ENCODE measurements at regions not wholly inside any gene's neighbourhood (a gene's known extent, or its start where the extent isn't known, plus 50 kb on each side); places are given as distances from the start of the nearest gene placed in this dataset.

- DNase-seq, result no peak
- intact Hi-C loops (cut with DNase I; ENCODE audit: low total_unique reads), result no loop called here
Observed at GRCh38 chr4:13292372-13292771, 191.8 kb downstream of the RAB28 start.

GRCh38 chr4:13289391-13289790 lies 194.7 kb downstream of the RAB28 start:
- no peaks in the 10 kb centered on the region for H3K9me3 ChIP-seq
- no peaks in the 10 kb centered on the region for H3K27me3 ChIP-seq
- H3K36me3 ChIP-seq, result no peaks in the 10 kb centered on the region
- no peak for TF ChIP-seq POLR2A (IDR thresholded peaks at IDR 0.05)
- no peak for TF ChIP-seq CTCF (IDR thresholded peaks at IDR 0.05)
- H3K4me1 ChIP-seq, result no peaks in the 10 kb centered on the region
- no peak overlapping the region for H3K27ac ChIP-seq
- H3K4me3 ChIP-seq, result no peak overlapping the region
- no peak for DNase-seq
- intact Hi-C loops (cut with DNase I; ENCODE audit: low total_unique reads), result no loop called here

More at GRCh38 chr4:13292372-13292771, 191.8 kb downstream of the RAB28 start:
- Histone ChIP-seq H3K9me3 (peaks cover 0 to 4% of the 10 kb centered on the region in 2 donors), H3K4me1 (no peaks in the 10 kb centered on the region), H3K27me3 (no peaks in the 10 kb centered on the region), H3K4me3 (no peak overlapping the region), H3K27ac (no peak overlapping the region), H3K36me3 (no peaks in the 10 kb centered on the region)
- TF ChIP-seq POLR2A (IDR thresholded peaks at IDR 0.05) (no peak), CTCF (IDR thresholded peaks at IDR 0.05) (no peak)

GRCh38 chr4:13285336-13285735 lies 198.8 kb downstream of the RAB28 start:
- Histone ChIP-seq H3K9me3 (no peaks in the 10 kb centered on the region), H3K36me3 (no peaks in the 10 kb centered on the region), H3K27ac (no peak overlapping the region), H3K4me3 (no peak overlapping the region), H3K4me1 (no peaks in the 10 kb centered on the region), H3K27me3 (no peaks in the 10 kb centered on the region)
- TF ChIP-seq POLR2A (IDR thresholded peaks at IDR 0.05), result no peak
- TF ChIP-seq CTCF (IDR thresholded peaks at IDR 0.05), result no peak
- intact Hi-C loops (cut with DNase I; ENCODE audit: low total_unique reads), result no loop called here
- DNase-seq, result no peak

GRCh38 chr4:13284932-13285331 lies 199.2 kb downstream of the RAB28 start:
- H3K4me3 ChIP-seq, result no peak overlapping the region
- H3K9me3 ChIP-seq, result no peaks in the 10 kb centered on the region
- DNase-seq, result no peak
- H3K4me1 ChIP-seq, result no peaks in the 10 kb centered on the region
- TF ChIP-seq CTCF (IDR thresholded peaks at IDR 0.05), result no peak
- no peak for TF ChIP-seq POLR2A (IDR thresholded peaks at IDR 0.05)
- H3K36me3 ChIP-seq, result no peaks in the 10 kb centered on the region
- no peaks in the 10 kb centered on the region for H3K27me3 ChIP-seq
- intact Hi-C loops (cut with DNase I; ENCODE audit: low total_unique reads), result no loop called here
- no peak overlapping the region for H3K27ac ChIP-seq

GRCh38 chr4:13276357-13276756 lies 207.8 kb downstream of the RAB28 start:
- H3K9me3 ChIP-seq, result no peaks in the 10 kb centered on the region

More at GRCh38 chr4:13276357-13276756, 207.8 kb downstream of the RAB28 start:
- H3K27me3 ChIP-seq, result no peaks in the 10 kb centered on the region
- H3K4me1 ChIP-seq, result no peaks in the 10 kb centered on the region
- intact Hi-C loops (cut with DNase I; ENCODE audit: low total_unique reads), result no loop called here
- no peak overlapping the region for H3K4me3 ChIP-seq
- H3K36me3 ChIP-seq, result no peaks in the 10 kb centered on the region
- TF ChIP-seq POLR2A (IDR thresholded peaks at IDR 0.05), result no peak
- no peak for TF ChIP-seq CTCF (IDR thresholded peaks at IDR 0.05)
- no peak for DNase-seq
- H3K27ac ChIP-seq, result no peak overlapping the region
